Brain microvascular endothelial cell (primary cell): ENCODE measurements at regions not wholly inside any gene's neighbourhood (a gene's known extent, or its start where the extent isn't known, plus 50 kb on each side); places are given as distances from the start of the nearest gene placed in this dataset.
"Not testable (repeated sequence)": the region's sequence is repeated elsewhere in the genome, so short reads cannot be mapped to it uniquely, and the experiment has no call there.

Source experiments
- DNase-seq: peaks from one replicate; pipeline ENCODE4 v3.0.0-alpha.2; 2020
- H3K27ac ChIP-seq: fragments of 250-450 bp; sonication (Bioruptor Pico); 2 replicates; pipeline ENCODE4 v1.5.1; 2020; ENCODE audit warnings: mild to moderate bottlenecking, moderate library complexity
- H3K27me3 ChIP-seq: fragments of 250-450 bp; sonication (Bioruptor Pico); replicated peaks from 2 replicates; pipeline ENCODE4 v1.5.1; 2020; ENCODE audit warnings: mild to moderate bottlenecking
- H3K36me3 ChIP-seq: fragments of 250-450 bp; sonication (Bioruptor Pico); replicated peaks from 2 replicates; pipeline ENCODE4 v1.5.1; 2020; ENCODE audit warnings: mild to moderate bottlenecking
- H3K4me3 ChIP-seq: 2 replicates; pipeline ENCODE4 v1.5.1; 2011; ENCODE audit warnings: low read depth, mild to moderate bottlenecking, control low read depth, low read length, moderate library complexity
- in situ Hi-C: cut with HindIII; loops from 2 replicates; pipeline ENCODE4 v1.10.0; 2017; ENCODE audit warnings: low sequenced_read_pairs, low pct_ligation_motif_present
- TF ChIP-seq, protein P1 (sequence below): IDR thresholded peaks from 2 replicates; pipeline ENCODE4 v1.5.1; 2011; ENCODE audit warnings: low read depth, mild to moderate bottlenecking, moderate library complexity, low read length, control low read depth, inconsistent platforms; ENCODE audit errors: missing control alignments

GRCh38 chr2:58698620-58699019 lies 457.5 kb upstream of the FANCL start:
- in situ Hi-C loops, result no loop called here
- Histone ChIP-seq H3K27ac (no peak overlapping the region), H3K4me3 (no peak overlapping the region), H3K27me3 (no peaks in the 10 kb centered on the region), H3K36me3 (no peaks in the 10 kb centered on the region)
- DNase-seq, result no peak
- TF ChIP-seq, protein P1, sequence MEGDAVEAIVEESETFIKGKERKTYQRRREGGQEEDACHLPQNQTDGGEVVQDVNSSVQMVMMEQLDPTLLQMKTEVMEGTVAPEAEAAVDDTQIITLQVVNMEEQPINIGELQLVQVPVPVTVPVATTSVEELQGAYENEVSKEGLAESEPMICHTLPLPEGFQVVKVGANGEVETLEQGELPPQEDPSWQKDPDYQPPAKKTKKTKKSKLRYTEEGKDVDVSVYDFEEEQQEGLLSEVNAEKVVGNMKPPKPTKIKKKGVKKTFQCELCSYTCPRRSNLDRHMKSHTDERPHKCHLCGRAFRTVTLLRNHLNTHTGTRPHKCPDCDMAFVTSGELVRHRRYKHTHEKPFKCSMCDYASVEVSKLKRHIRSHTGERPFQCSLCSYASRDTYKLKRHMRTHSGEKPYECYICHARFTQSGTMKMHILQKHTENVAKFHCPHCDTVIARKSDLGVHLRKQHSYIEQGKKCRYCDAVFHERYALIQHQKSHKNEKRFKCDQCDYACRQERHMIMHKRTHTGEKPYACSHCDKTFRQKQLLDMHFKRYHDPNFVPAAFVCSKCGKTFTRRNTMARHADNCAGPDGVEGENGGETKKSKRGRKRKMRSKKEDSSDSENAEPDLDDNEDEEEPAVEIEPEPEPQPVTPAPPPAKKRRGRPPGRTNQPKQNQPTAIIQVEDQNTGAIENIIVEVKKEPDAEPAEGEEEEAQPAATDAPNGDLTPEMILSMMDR, result no peak

- H3K36me3 ChIP-seq, H3K27ac ChIP-seq, DNase-seq, H3K4me3 ChIP-seq, H3K27me3 ChIP-seq, in situ Hi-C loops: not testable (repeated sequence)
Measured at GRCh38 chr2:58694114-58694513, 453.0 kb upstream of the FANCL start.

DNA sequence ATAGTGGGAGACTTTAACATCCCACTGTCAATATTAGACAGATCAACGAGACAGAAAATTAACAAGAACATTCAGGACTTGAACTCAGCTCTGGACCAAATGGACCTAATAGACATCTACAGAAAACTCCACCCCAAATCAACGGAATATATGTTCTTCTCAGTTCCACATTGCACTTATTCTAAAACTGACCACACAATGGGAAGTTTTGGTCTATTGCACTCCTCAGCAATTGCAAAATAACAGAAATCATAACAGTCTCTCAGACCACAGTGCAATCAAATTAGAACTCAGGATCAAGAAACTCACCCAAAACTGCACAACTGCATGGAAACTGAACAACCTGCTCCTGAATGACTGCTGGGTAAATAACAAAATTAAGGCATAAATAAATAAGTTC lies 449.9 kb upstream of the FANCL start:
- H3K27me3 ChIP-seq, H3K27ac ChIP-seq, H3K36me3 ChIP-seq, in situ Hi-C loops, DNase-seq, H3K4me3 ChIP-seq: not testable (repeated sequence)

DNA sequence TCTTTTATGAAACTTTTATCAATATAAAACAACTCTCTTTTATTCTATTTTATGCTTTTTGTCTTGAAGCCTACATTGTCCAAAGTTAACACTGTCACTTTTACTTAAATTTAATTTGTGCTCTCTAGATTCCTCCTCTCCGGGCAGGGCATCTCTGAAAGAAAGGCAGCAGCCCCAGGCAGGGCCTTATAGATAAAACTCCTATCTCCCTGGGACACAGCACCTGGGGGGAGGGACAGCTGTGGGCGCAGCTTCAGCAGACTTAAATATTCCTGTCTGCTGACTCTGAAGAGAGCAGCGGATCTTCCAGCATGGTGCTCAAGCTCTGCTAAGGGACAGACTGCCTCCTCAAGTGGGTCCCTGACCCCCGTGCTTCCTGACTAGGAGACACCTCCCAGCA lies 447.7 kb upstream of the FANCL start:
- H3K4me3 ChIP-seq, result no peak overlapping the region
- no peaks in the 10 kb centered on the region for H3K27me3 ChIP-seq
- in situ Hi-C loops, result no loop called here
- TF ChIP-seq, protein P1, result no peak
- no peak overlapping the region for H3K27ac ChIP-seq
- no peak for DNase-seq
- H3K36me3 ChIP-seq, result no peaks in the 10 kb centered on the region

DNA sequence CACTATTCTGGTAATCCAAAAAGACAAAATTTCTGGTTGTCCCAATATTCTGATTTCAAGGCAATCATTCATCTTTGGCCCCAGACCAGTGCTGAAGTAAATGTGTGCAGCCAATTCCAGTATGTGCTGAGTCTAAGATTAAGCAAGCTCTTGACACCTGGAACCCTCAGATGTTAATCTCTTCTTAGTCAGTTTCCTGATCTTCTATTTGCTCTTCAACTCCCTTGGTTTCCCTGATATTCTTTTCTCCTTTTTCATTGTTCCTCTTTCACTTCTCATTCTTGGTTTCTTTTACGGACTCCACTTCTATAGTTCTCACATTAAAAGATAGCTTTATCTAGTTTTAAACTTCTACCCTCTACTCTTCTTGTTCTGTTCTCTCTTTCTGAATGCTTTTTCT lies 445.7 kb upstream of the FANCL start:
- H3K36me3 ChIP-seq, result no peaks in the 10 kb centered on the region
- TF ChIP-seq, protein P1, result no peak
- H3K4me3 ChIP-seq, result no peak overlapping the region

DNA sequence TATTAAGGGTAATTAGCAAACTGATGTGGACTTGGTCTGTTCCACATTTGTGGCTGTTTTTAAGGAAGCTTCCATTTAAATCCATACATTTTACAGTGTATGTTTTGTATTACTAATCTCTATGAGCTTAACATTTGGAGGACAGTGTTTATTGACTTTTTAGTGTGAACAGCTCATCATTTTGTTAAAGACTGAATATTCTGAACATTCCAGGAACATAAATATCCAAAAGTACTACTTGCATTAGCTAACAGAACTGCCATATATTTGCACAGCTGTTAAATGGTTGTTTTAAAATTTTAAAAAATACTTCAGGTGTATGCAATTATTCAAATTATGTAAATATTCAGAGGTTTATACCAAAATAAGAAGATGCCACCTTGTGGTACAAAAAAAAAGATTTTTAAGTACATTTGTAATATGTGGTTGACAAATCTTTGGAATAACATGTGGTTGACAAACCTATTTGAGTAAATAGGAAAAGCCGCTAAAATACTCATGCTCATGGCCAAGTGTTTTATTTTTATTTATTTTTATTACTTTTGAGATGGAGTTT lies 439.7 kb upstream of the FANCL start:
- Histone ChIP-seq H3K4me3 (no peak overlapping the region), H3K27ac (no peak overlapping the region), H3K36me3 (no peaks in the 10 kb centered on the region), H3K27me3 (no peaks in the 10 kb centered on the region)
- in situ Hi-C loops, result no loop called here
- DNase-seq, result no peak
- TF ChIP-seq, protein P1, result no peak

More for the DNA sequence above, 445.7 kb upstream of the FANCL start:
- no peaks in the 10 kb centered on the region for H3K27me3 ChIP-seq
- no peak for DNase-seq
- in situ Hi-C loops, result no loop called here
- H3K27ac ChIP-seq, result no peak overlapping the region

- in situ Hi-C loops, result no loop called here
- Histone ChIP-seq H3K4me3 (no peak overlapping the region), H3K27me3 (no peaks in the 10 kb centered on the region), H3K36me3 (no peaks in the 10 kb centered on the region), H3K27ac (no peak overlapping the region)
- no peak for DNase-seq
- TF ChIP-seq, protein P1, result no peak
Measured at GRCh38 chr2:58677748-58678147, 436.6 kb upstream of the FANCL start.
